ENCODE measurements at regions not wholly inside any gene's neighbourhood (a gene's known extent, or its start where the extent isn't known, plus 50 kb on each side); places are given as distances from the start of the nearest gene placed in this dataset.
"Not testable (repeated sequence)": the region's sequence is repeated elsewhere in the genome, so short reads cannot be mapped to it uniquely, and the experiment has no call there.

DNA sequence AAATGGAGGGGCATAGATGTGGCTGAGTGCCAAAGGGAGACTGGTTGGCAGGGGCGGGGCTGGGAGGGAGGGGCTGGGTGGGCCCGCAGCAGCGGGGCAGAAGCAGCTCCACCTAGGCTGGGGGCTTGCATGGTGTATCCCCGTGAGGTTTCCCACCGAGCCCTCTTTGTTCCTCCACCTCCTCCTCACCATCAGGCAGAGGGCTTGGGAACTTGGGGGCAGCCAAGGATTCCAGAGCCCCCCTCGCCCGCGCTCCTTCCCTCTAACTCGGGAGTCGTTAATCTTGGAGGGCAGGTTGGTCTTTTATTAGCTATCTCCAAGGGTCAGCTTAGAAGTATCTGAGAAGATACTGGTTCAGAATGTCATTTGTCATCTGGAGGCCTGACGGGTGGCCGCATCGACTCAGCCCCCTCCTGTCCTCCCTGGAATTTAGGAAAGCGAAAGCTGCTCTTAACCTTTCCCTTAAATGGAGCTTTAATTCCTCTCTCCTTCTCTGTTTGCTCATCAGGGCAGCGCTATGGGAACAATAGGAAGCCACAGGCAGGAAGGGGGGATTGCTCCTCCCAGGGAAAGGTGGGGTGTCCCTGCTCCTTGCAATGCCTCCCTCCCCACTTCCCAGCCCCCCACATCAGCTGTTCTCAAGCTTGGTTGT lies 274.3 kb upstream of the XYLT1 start:
- H3K4me3 ChIP-seq (ENCODE audit: low read length in 2 of 2), result no peak overlapping the region
- H3K36me3 ChIP-seq (ENCODE audit: control insufficient read depth in 2 of 2, insufficient read depth in 2 of 2, low read length in 2 of 2), result no peaks in the 10 kb centered on the region
- H3K4me1 ChIP-seq (ENCODE audit: control insufficient read depth in 2 of 2, insufficient read depth in 2 of 2, low read length in 2 of 2), result no peaks in the 10 kb centered on the region
- H3K27ac ChIP-seq (ENCODE audit: low read depth in 2 of 2, low read length in 2 of 2), result peak overlapping the region in 1 of 2 donors; percentile 19
- H3K9me3 ChIP-seq (ENCODE audit: control insufficient read depth in 2 of 2, low read length in 2 of 2), result no peaks in the 10 kb centered on the region
- H3K27me3 ChIP-seq (ENCODE audit: control insufficient read depth in 2 of 2, insufficient read depth in 2 of 2, low read length in 2 of 2), result no peaks in the 10 kb centered on the region
- no peak overlapping the region for H3K9ac ChIP-seq (ENCODE audit: low read depth in 1 of 2, low read length in 2 of 2)

DNA sequence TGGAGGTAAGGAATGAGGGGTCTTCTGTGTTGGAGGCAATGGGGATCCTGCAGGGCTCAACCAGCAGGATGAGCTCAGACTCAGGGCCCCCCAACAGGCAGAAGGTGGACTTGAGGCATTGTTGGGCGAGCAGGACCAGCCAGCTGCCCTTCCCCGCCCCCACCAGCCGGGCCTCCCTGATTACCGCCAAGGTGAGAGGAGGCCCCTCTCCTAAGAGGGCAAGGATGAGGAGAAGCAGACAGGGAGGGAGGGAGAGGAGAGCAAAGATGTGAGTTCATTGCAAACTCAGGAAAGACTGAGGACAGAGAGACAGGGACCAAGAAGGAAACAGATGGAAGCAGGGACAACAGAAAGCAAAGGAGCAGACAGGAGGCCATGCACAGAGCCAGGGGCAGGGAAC lies 272.8 kb upstream of the XYLT1 start:
- Histone ChIP-seq H3K9ac (ENCODE audit: low read depth in 1 of 2, low read length in 2 of 2) (no peak overlapping the region), H3K4me3 (ENCODE audit: low read length in 2 of 2) (no peak overlapping the region), H3K36me3 (ENCODE audit: control insufficient read depth in 2 of 2, insufficient read depth in 2 of 2, low read length in 2 of 2) (no peaks in the 10 kb centered on the region), H3K4me1 (ENCODE audit: control insufficient read depth in 2 of 2, insufficient read depth in 2 of 2, low read length in 2 of 2) (no peaks in the 10 kb centered on the region), H3K27me3 (ENCODE audit: control insufficient read depth in 2 of 2, insufficient read depth in 2 of 2, low read length in 2 of 2) (no peaks in the 10 kb centered on the region), H3K9me3 (ENCODE audit: control insufficient read depth in 2 of 2, low read length in 2 of 2) (no peaks in the 10 kb centered on the region), H3K27ac (ENCODE audit: low read depth in 2 of 2, low read length in 2 of 2) (no peak overlapping the region)

DNA sequence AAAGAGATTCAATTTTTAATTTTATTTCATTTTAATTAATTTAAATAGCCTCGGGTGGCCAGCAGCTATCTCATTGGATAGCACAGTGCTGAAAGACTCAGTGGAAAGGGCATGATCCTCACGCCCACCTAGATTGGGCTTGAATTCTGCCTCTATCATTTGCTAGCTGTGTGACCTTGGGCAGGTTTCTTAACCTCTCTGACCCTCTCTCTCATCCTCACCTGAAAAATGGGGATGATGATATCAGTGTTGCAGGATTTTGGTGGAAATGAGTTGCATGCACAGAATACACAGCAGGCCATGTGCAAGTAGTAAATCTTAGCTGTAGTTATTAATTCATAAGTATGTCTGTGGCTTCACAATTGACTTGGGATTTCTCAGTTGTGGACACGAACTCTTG lies 272.4 kb upstream of the XYLT1 start:
- no peaks in the 10 kb centered on the region for H3K4me1 ChIP-seq (ENCODE audit: control insufficient read depth in 2 of 2, insufficient read depth in 2 of 2, low read length in 2 of 2)
- no peak overlapping the region for H3K9ac ChIP-seq (ENCODE audit: low read depth in 1 of 2, low read length in 2 of 2)
- no peaks in the 10 kb centered on the region for H3K36me3 ChIP-seq (ENCODE audit: control insufficient read depth in 2 of 2, insufficient read depth in 2 of 2, low read length in 2 of 2)
- no peaks in the 10 kb centered on the region for H3K27me3 ChIP-seq (ENCODE audit: control insufficient read depth in 2 of 2, insufficient read depth in 2 of 2, low read length in 2 of 2)
- no peak overlapping the region for H3K4me3 ChIP-seq (ENCODE audit: low read length in 2 of 2)
- H3K27ac ChIP-seq (ENCODE audit: low read depth in 2 of 2, low read length in 2 of 2), result no peak overlapping the region
- H3K9me3 ChIP-seq (ENCODE audit: control insufficient read depth in 2 of 2, low read length in 2 of 2), result no peaks in the 10 kb centered on the region

DNA sequence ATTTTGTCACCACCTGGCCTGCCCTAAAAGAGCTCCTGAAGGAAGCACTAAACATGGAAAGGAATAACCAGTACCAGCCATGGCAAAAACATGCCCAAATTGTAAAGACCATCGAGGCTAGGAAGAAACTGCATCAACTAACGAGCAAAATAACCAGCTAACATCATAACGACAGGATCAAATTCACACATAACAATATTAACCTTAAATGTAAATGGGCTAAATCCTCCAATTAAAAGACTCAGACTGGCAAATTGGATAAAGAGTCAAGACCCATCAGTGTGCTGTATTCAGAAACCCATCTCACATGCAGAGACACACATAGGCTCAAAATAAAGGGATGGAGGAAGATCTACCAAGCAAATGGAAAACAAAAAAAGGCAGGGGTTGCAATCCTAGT lies 264.3 kb upstream of the XYLT1 start:
- H3K4me1 ChIP-seq (ENCODE audit: control insufficient read depth in 2 of 2, insufficient read depth in 2 of 2, low read length in 2 of 2); H3K36me3 ChIP-seq (ENCODE audit: control insufficient read depth in 2 of 2, insufficient read depth in 2 of 2, low read length in 2 of 2); H3K27ac ChIP-seq (ENCODE audit: low read depth in 2 of 2, low read length in 2 of 2); H3K9me3 ChIP-seq (ENCODE audit: control insufficient read depth in 2 of 2, low read length in 2 of 2); H3K9ac ChIP-seq (ENCODE audit: low read depth in 1 of 2, low read length in 2 of 2); H3K27me3 ChIP-seq (ENCODE audit: control insufficient read depth in 2 of 2, insufficient read depth in 2 of 2, low read length in 2 of 2); H3K4me3 ChIP-seq (ENCODE audit: low read length in 2 of 2): not testable (repeated sequence)

DNA sequence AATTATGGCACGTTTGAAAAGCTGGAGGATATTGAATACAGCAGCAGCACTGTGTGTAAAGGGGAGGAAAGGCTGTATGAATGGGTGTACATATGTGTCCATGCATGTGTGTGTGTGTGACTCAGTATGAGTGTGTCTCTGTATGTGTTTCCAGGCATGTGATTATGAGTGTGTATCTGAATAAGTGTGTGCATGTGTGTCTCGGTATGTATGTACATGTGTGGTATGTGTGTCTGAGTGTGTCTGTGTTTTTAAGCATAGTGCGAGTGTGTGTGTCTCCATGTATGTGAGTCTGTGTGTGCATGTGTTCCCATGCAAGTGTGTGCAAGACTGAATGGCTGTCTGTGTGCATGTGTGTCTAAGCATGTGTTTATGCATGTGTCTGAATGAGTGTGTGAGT lies 259.1 kb upstream of the XYLT1 start:
- Histone ChIP-seq H3K9me3 (ENCODE audit: control insufficient read depth in 2 of 2, low read length in 2 of 2) (no peaks in the 10 kb centered on the region), H3K4me3 (ENCODE audit: low read length in 2 of 2) (no peak overlapping the region), H3K36me3 (ENCODE audit: control insufficient read depth in 2 of 2, insufficient read depth in 2 of 2, low read length in 2 of 2) (no peaks in the 10 kb centered on the region), H3K27ac (ENCODE audit: low read depth in 2 of 2, low read length in 2 of 2) (no peak overlapping the region), H3K4me1 (ENCODE audit: control insufficient read depth in 2 of 2, insufficient read depth in 2 of 2, low read length in 2 of 2) (no peaks in the 10 kb centered on the region), H3K9ac (ENCODE audit: low read depth in 1 of 2, low read length in 2 of 2) (no peak overlapping the region), H3K27me3 (ENCODE audit: control insufficient read depth in 2 of 2, insufficient read depth in 2 of 2, low read length in 2 of 2) (no peaks in the 10 kb centered on the region)

GRCh38 chr16:17728196-17728595 lies 257.4 kb upstream of the XYLT1 start:
- Histone ChIP-seq H3K9me3 (ENCODE audit: control insufficient read depth in 2 of 2, low read length in 2 of 2) (no peaks in the 10 kb centered on the region), H3K27ac (ENCODE audit: low read depth in 2 of 2, low read length in 2 of 2) (no peak overlapping the region), H3K4me1 (ENCODE audit: control insufficient read depth in 2 of 2, insufficient read depth in 2 of 2, low read length in 2 of 2) (no peaks in the 10 kb centered on the region), H3K4me3 (ENCODE audit: low read length in 2 of 2) (no peak overlapping the region), H3K9ac (ENCODE audit: low read depth in 1 of 2, low read length in 2 of 2) (no peak overlapping the region), H3K36me3 (ENCODE audit: control insufficient read depth in 2 of 2, insufficient read depth in 2 of 2, low read length in 2 of 2) (no peaks in the 10 kb centered on the region), H3K27me3 (ENCODE audit: control insufficient read depth in 2 of 2, insufficient read depth in 2 of 2, low read length in 2 of 2) (no peaks in the 10 kb centered on the region)

DNA sequence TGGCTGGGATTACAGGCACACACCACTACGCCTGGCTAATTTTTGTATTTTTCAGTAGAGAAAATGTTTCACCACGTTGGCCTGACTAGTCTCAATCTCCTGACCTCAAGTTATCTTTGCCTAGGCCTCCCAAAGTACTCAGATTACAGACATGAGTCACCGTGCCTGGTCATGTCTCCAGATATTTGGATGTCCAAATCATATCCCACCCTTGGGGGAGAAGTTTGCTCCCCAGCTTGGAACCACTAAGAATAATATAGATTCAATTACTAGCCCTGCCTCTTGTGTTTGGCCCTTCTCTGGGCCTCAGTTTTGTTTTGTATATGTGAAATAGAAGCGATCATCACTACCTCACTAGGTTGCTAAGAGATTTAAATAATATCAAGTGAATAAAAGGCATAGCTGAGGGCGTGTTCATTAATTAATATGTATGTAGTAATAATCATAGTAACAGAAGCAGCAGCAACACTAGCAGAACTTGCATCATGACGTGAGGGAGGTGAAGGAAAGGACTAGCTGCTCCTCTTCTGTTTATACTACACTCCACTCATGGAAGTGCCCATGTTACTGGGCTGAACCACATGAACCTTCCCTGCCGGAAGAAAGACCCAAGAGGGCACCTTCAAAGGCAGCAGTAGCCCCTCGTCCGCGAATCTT lies 253.6 kb upstream of the XYLT1 start:
- no peaks in the 10 kb centered on the region for H3K27me3 ChIP-seq (ENCODE audit: control insufficient read depth in 2 of 2, insufficient read depth in 2 of 2, low read length in 2 of 2)
- H3K27ac ChIP-seq (ENCODE audit: low read depth in 2 of 2, low read length in 2 of 2), result peak overlapping the region in 1 of 2 donors; percentile 34
- H3K9ac ChIP-seq (ENCODE audit: low read depth in 1 of 2, low read length in 2 of 2), result no peak overlapping the region
- H3K4me1 ChIP-seq (ENCODE audit: control insufficient read depth in 2 of 2, insufficient read depth in 2 of 2, low read length in 2 of 2), result no peaks in the 10 kb centered on the region
- H3K36me3 ChIP-seq (ENCODE audit: control insufficient read depth in 2 of 2, insufficient read depth in 2 of 2, low read length in 2 of 2), result no peaks in the 10 kb centered on the region
- H3K4me3 ChIP-seq (ENCODE audit: low read length in 2 of 2), result no peak overlapping the region
- H3K9me3 ChIP-seq (ENCODE audit: control insufficient read depth in 2 of 2, low read length in 2 of 2), result no peaks in the 10 kb centered on the region

DNA sequence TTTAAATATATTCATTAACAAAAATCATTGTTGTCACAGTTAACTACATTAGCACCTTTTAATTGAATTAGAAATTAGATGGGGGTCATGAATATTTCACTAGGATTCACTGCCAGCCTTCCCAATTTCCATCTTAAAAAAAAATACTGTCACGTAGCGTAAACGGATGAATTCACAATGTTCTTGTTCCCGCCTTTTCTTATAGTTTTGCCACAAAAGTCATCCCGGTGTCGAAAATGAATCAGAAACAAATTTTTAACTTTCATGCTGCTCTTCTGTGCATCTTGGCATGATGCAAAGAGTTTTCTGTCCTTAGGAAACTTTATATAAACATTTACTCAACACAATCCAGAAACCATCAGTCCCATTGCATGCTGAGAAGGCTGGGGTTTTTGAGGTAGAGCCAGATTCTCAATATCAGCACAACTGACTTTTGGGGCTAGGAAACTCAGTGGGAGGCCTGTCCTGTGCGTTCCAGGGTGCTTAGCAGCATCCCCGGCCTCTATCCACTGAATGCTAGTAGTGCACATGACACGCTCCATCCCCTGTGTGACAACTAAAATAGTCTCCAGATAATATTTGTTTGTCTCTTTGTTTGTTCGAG lies 252.9 kb upstream of the XYLT1 start:
- no peaks in the 10 kb centered on the region for H3K27me3 ChIP-seq (ENCODE audit: control insufficient read depth in 2 of 2, insufficient read depth in 2 of 2, low read length in 2 of 2)
- no peaks in the 10 kb centered on the region for H3K36me3 ChIP-seq (ENCODE audit: control insufficient read depth in 2 of 2, insufficient read depth in 2 of 2, low read length in 2 of 2)
- no peaks in the 10 kb centered on the region for H3K4me1 ChIP-seq (ENCODE audit: control insufficient read depth in 2 of 2, insufficient read depth in 2 of 2, low read length in 2 of 2)
- H3K4me3 ChIP-seq (ENCODE audit: low read length in 2 of 2), result no peak overlapping the region
- no peaks in the 10 kb centered on the region for H3K9me3 ChIP-seq (ENCODE audit: control insufficient read depth in 2 of 2, low read length in 2 of 2)
- no peak overlapping the region for H3K9ac ChIP-seq (ENCODE audit: low read depth in 1 of 2, low read length in 2 of 2)
- peak overlapping the region in 1 of 2 donors; percentile 34 for H3K27ac ChIP-seq (ENCODE audit: low read depth in 2 of 2, low read length in 2 of 2)

- Histone ChIP-seq H3K4me1 (ENCODE audit: control insufficient read depth in 2 of 2, insufficient read depth in 2 of 2, low read length in 2 of 2) (no peaks in the 10 kb centered on the region), H3K27me3 (ENCODE audit: control insufficient read depth in 2 of 2, insufficient read depth in 2 of 2, low read length in 2 of 2) (no peaks in the 10 kb centered on the region), H3K9ac (ENCODE audit: low read depth in 1 of 2, low read length in 2 of 2) (no peak overlapping the region), H3K27ac (ENCODE audit: low read depth in 2 of 2, low read length in 2 of 2) (no peak overlapping the region), H3K36me3 (ENCODE audit: control insufficient read depth in 2 of 2, insufficient read depth in 2 of 2, low read length in 2 of 2) (no peaks in the 10 kb centered on the region), H3K9me3 (ENCODE audit: control insufficient read depth in 2 of 2, low read length in 2 of 2) (no peaks in the 10 kb centered on the region), H3K4me3 (ENCODE audit: low read length in 2 of 2) (no peak overlapping the region)
Measured at GRCh38 chr16:17718495-17718894, 247.7 kb upstream of the XYLT1 start.

GRCh38 chr16:17705847-17706246 lies 235.1 kb upstream of the XYLT1 start:
- no peak overlapping the region for H3K27ac ChIP-seq (ENCODE audit: low read depth in 2 of 2, low read length in 2 of 2)
- H3K27me3 ChIP-seq (ENCODE audit: control insufficient read depth in 2 of 2, insufficient read depth in 2 of 2, low read length in 2 of 2), result no peaks in the 10 kb centered on the region
- H3K4me3 ChIP-seq (ENCODE audit: low read length in 2 of 2), result no peak overlapping the region
- no peaks in the 10 kb centered on the region for H3K36me3 ChIP-seq (ENCODE audit: control insufficient read depth in 2 of 2, insufficient read depth in 2 of 2, low read length in 2 of 2)
- H3K9ac ChIP-seq (ENCODE audit: low read depth in 1 of 2, low read length in 2 of 2), result no peak overlapping the region
- no peaks in the 10 kb centered on the region for H3K9me3 ChIP-seq (ENCODE audit: control insufficient read depth in 2 of 2, low read length in 2 of 2)
- H3K4me1 ChIP-seq (ENCODE audit: control insufficient read depth in 2 of 2, insufficient read depth in 2 of 2, low read length in 2 of 2), result no peaks in the 10 kb centered on the region
